Liver (tissue), 8 donors: ENCODE measurements at regions not wholly inside any gene's neighbourhood (a gene's known extent, or its start where the extent isn't known, plus 50 kb on each side); places are given as distances from the start of the nearest gene placed in this dataset.

Experiments used
- DNase-seq: peaks from one replicate; pipeline ENCODE4 v3.0.0-alpha.2; 2017; ENCODE audit warnings: low spot score
- H3K27ac ChIP-seq, 2 donors: one replicate each; pipeline ENCODE4 v1.7.0; 2013; ENCODE audit warnings: inconsistent platforms in 2 of 2, low read length in 2 of 2, control low read depth in 1 of 2, low read depth in 1 of 2, mild to moderate bottlenecking in 1 of 2
- H3K27me3 ChIP-seq, 4 donors: one replicate each; pipeline versions ENCODE4 v1.6.1 to v1.7.0; 2013; ENCODE audit warnings: low read length in 3 of 4, inconsistent platforms in 1 of 4, mild to moderate bottlenecking in 1 of 4, moderate library complexity in 1 of 4; ENCODE audit not compliant: control insufficient read depth in 4 of 4, insufficient read depth in 4 of 4
- H3K36me3 ChIP-seq, 4 donors: one replicate each; pipeline versions ENCODE4 v1.6.1 to v1.7.0; 2013; ENCODE audit warnings: low read length in 3 of 4, mild to moderate bottlenecking in 3 of 4, low read depth in 1 of 4, moderate library complexity in 1 of 4; ENCODE audit not compliant: control insufficient read depth in 4 of 4, insufficient read depth in 3 of 4
- H3K4me1 ChIP-seq, 4 donors: one replicate each; pipeline versions ENCODE4 v1.6.1 to v1.7.0; 2013; ENCODE audit warnings: low read length in 3 of 4, mild to moderate bottlenecking in 3 of 4, moderate library complexity in 1 of 4; ENCODE audit not compliant: control insufficient read depth in 4 of 4, insufficient read depth in 4 of 4
- H3K4me3 ChIP-seq, 3 donors: one replicate each; pipeline versions ENCODE4 v1.6.1 to v1.7.0; 2013; ENCODE audit warnings: low read length in 3 of 3, control low read depth in 1 of 3, low read depth in 1 of 3, mild to moderate bottlenecking in 1 of 3
- H3K9ac ChIP-seq, 2 donors: one replicate each; pipeline ENCODE4 v1.7.0; 2013; ENCODE audit warnings: low read length in 2 of 2, mild to moderate bottlenecking in 2 of 2, moderate library complexity in 2 of 2, control low read depth in 1 of 2, low read depth in 1 of 2
- H3K9me3 ChIP-seq, 4 donors: one replicate each; pipeline versions ENCODE4 v1.6.1 to v1.7.0; 2013; ENCODE audit warnings: low read length in 3 of 4; ENCODE audit not compliant: control insufficient read depth in 4 of 4
- ATF3 ChIP-seq: IDR thresholded peaks from 2 replicates; pipeline ENCODE4 v1.6.1; 2016; ENCODE audit warnings: antibody characterized with exemption
- FOXA1 ChIP-seq: IDR thresholded peaks from 2 replicates; pipeline ENCODE4 v1.6.1; 2016; ENCODE audit warnings: antibody characterized with exemption
- HNF4A ChIP-seq, 2 donors: conservative IDR thresholded peaks; 2 replicates each; pipeline ENCODE4 v1.6.1; 2016; ENCODE audit warnings: antibody characterized with exemption in 2 of 2, mild to moderate bottlenecking in 2 of 2
- HNF4G ChIP-seq: IDR thresholded peaks from 2 replicates; pipeline ENCODE4 v1.6.1; 2016; ENCODE audit warnings: antibody characterized with exemption
- MAX ChIP-seq: IDR thresholded peaks from 2 replicates; pipeline ENCODE4 v1.6.1; 2016; ENCODE audit warnings: antibody characterized with exemption
- NR2F2 ChIP-seq: IDR thresholded peaks from 2 replicates; pipeline ENCODE4 v1.6.1; 2016; ENCODE audit warnings: antibody characterized with exemption
- RAD21 ChIP-seq, 2 donors: IDR thresholded peaks; 2 replicates each; pipeline ENCODE4 v1.6.1; 2016; ENCODE audit warnings: antibody characterized with exemption in 2 of 2, mild to moderate bottlenecking in 2 of 2
- RXRA ChIP-seq, 2 donors: IDR thresholded peaks; 2 replicates each; pipeline ENCODE4 v1.6.1; 2017 to 2018; ENCODE audit warnings: antibody characterized with exemption in 2 of 2, mild to moderate bottlenecking in 1 of 2
- SP1 ChIP-seq: IDR thresholded peaks from 2 replicates; pipeline ENCODE4 v1.6.1; 2018; ENCODE audit warnings: antibody characterized with exemption, mild to moderate bottlenecking
- WGBS: extraction: QIAGEN DNeasy Blood & Tissue Kit; methylation state at CpG from one replicate; pipeline ENCODE4 v1.1.7; 2013; 5-methylcytosine and 5-hydroxymethylcytosine counted together
- TF ChIP-seq, protein P1 (sequence below): fragments of 150-350 bp; IDR thresholded peaks from 2 replicates; pipeline ENCODE4 v1.5.1; 2017; ENCODE audit warnings: improper control_type of control experiment, low read depth, low read length; ENCODE audit not compliant: missing input control
- TF ChIP-seq, protein P2 (sequence below): IDR thresholded peaks from 2 replicates; pipeline ENCODE4 v1.6.1; 2016; ENCODE audit warnings: antibody characterized with exemption, mild to moderate bottlenecking
- donor health status: healthy.
- donor health status: healthy.
- donor health status: healthy.
- donor health status: healthy.
- donor health status: healthy.

- DNase-seq = no peak
- H3K9me3 ChIP-seq = no peaks in the 10 kb centered on the region
- H3K36me3 ChIP-seq = no peaks in the 10 kb centered on the region
- H3K9ac ChIP-seq = no peak overlapping the region
- 35% methylated on average over 4 of the region's 4 CpGs for WGBS
- TF ChIP-seq, protein P1, sequence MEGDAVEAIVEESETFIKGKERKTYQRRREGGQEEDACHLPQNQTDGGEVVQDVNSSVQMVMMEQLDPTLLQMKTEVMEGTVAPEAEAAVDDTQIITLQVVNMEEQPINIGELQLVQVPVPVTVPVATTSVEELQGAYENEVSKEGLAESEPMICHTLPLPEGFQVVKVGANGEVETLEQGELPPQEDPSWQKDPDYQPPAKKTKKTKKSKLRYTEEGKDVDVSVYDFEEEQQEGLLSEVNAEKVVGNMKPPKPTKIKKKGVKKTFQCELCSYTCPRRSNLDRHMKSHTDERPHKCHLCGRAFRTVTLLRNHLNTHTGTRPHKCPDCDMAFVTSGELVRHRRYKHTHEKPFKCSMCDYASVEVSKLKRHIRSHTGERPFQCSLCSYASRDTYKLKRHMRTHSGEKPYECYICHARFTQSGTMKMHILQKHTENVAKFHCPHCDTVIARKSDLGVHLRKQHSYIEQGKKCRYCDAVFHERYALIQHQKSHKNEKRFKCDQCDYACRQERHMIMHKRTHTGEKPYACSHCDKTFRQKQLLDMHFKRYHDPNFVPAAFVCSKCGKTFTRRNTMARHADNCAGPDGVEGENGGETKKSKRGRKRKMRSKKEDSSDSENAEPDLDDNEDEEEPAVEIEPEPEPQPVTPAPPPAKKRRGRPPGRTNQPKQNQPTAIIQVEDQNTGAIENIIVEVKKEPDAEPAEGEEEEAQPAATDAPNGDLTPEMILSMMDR = peak; percentile 71
- peak; percentile 85 for TF ChIP-seq RAD21 (IDR thresholded peaks at IDR 0.05)
- no peak for TF ChIP-seq MAX
- no peaks in the 10 kb centered on the region for H3K27me3 ChIP-seq
- H3K4me3 ChIP-seq = no peak overlapping the region
- peaks cover 0 to 8% (median 5%) of the 10 kb centered on the region in 4 donors for H3K4me1 ChIP-seq
- no peak overlapping the region for H3K27ac ChIP-seq
These were observed 145.7 kb upstream of the DAB2 start for GRCh38 chr5:39570403-39571027.

DNA sequence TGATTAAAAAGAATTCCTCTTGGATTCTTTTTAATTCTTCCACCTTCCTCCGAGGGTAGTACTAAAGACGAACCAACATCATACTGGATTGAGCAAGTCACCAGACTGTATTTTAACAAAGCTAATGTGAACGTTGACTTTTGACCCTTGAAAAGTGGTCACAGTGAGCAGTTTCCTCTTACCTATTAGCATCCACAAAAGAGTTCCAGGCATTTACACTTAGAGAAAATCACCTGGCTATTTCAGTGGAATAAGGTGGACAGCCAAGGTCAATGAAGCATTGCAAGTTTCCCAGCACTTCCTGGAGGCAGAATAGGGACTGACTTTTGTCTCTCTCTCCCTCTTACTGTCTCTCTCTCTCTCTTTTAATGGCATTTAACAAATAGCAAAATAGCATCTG, 145.1 kb upstream of the DAB2 start:
- DNase-seq = no peak
- Histone ChIP-seq H3K9ac (no peak overlapping the region), H3K27me3 (no peaks in the 10 kb centered on the region), H3K36me3 (no peaks in the 10 kb centered on the region), H3K4me1 (peaks cover 0 to 8% (median 5%) of the 10 kb centered on the region in 4 donors), H3K9me3 (no peaks in the 10 kb centered on the region), H3K4me3 (no peak overlapping the region), H3K27ac (no peak overlapping the region)
- peak in 1 of 2 donors; percentile 57 for TF ChIP-seq HNF4A (conservative IDR thresholded peaks at IDR 0.05)
- no peak for TF ChIP-seq RAD21 (IDR thresholded peaks at IDR 0.05)
- no peak for TF ChIP-seq NR2F2
- TF ChIP-seq RXRA (IDR thresholded peaks at IDR 0.05) = peak in 1 of 2 donors; percentile 32
- peak; percentile 10 for TF ChIP-seq SP1
- TF ChIP-seq FOXA1 = no peak
- 27% methylated on average over 3 of the region's 3 CpGs for WGBS

DNA sequence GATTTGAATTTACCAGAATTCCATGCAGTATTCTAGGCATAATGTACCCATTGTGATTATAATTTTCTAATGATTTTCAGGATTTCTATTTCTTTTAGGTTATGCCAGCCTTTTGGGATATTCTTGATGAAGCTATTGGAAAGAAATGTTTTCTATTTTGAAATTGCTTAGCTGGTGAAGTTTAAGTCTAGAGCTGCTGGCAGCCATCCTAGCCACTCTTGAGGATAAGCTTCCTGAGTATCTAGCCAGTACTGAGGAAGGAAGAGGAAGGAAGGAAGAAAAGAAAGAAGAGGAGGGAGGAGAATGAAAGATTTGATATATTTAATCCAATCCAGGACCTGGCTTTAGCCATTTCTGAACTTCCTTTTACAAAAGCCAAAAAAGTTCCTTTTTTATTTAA, 142.1 kb upstream of the DAB2 start:
- Histone ChIP-seq H3K4me1 (peaks cover 0 to 8% (median 5%) of the 10 kb centered on the region in 4 donors), H3K9me3 (no peaks in the 10 kb centered on the region), H3K27ac (no peak overlapping the region), H3K27me3 (no peaks in the 10 kb centered on the region), H3K4me3 (no peak overlapping the region), H3K36me3 (no peaks in the 10 kb centered on the region), H3K9ac (no peak overlapping the region)
- TF ChIP-seq, protein P2, sequence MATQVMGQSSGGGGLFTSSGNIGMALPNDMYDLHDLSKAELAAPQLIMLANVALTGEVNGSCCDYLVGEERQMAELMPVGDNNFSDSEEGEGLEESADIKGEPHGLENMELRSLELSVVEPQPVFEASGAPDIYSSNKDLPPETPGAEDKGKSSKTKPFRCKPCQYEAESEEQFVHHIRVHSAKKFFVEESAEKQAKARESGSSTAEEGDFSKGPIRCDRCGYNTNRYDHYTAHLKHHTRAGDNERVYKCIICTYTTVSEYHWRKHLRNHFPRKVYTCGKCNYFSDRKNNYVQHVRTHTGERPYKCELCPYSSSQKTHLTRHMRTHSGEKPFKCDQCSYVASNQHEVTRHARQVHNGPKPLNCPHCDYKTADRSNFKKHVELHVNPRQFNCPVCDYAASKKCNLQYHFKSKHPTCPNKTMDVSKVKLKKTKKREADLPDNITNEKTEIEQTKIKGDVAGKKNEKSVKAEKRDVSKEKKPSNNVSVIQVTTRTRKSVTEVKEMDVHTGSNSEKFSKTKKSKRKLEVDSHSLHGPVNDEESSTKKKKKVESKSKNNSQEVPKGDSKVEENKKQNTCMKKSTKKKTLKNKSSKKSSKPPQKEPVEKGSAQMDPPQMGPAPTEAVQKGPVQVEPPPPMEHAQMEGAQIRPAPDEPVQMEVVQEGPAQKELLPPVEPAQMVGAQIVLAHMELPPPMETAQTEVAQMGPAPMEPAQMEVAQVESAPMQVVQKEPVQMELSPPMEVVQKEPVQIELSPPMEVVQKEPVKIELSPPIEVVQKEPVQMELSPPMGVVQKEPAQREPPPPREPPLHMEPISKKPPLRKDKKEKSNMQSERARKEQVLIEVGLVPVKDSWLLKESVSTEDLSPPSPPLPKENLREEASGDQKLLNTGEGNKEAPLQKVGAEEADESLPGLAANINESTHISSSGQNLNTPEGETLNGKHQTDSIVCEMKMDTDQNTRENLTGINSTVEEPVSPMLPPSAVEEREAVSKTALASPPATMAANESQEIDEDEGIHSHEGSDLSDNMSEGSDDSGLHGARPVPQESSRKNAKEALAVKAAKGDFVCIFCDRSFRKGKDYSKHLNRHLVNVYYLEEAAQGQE = no peak
- TF ChIP-seq RXRA (IDR thresholded peaks at IDR 0.05) = no peak
- no peak for TF ChIP-seq HNF4G
- TF ChIP-seq ATF3 = no peak
- TF ChIP-seq, protein P1 = no peak
- DNase-seq = no peak
